IPS-15b (cell line): ENCODE measurements at regions not wholly inside any gene's neighbourhood (a gene's known extent, or its start where the extent isn't known, plus 50 kb on each side); places are given as distances from the start of the nearest gene placed in this dataset.
"Not testable (repeated sequence)": the region's sequence is repeated elsewhere in the genome, so short reads cannot be mapped to it uniquely, and the experiment has no call there.

ENCODE experiments used
- H3K27me3 ChIP-seq: one replicate; pipeline ENCODE4 v1.6.1; 2013; ENCODE audit warnings: low read length; ENCODE audit not compliant: control insufficient read depth, insufficient read depth
- H3K36me3 ChIP-seq: one replicate; pipeline ENCODE4 v1.6.1; 2013; ENCODE audit warnings: low read length; ENCODE audit not compliant: control insufficient read depth, insufficient read depth
- H3K4me1 ChIP-seq: one replicate; pipeline ENCODE4 v1.6.1; 2013; ENCODE audit warnings: mild to moderate bottlenecking, low read length; ENCODE audit not compliant: control insufficient read depth, insufficient read depth
- H3K4me3 ChIP-seq: one replicate; pipeline ENCODE4 v1.5.1; 2013; ENCODE audit warnings: low read depth, low read length
- H3K9ac ChIP-seq: one replicate; pipeline ENCODE4 v1.6.1; 2013; ENCODE audit warnings: low read depth, mild to moderate bottlenecking, low read length
- H3K9me3 ChIP-seq: one replicate; pipeline ENCODE4 v1.6.1; 2013; ENCODE audit warnings: mild to moderate bottlenecking, low read length; ENCODE audit not compliant: control insufficient read depth, insufficient read depth

- H3K9ac ChIP-seq: no peak overlapping the region
- H3K9me3 ChIP-seq: no peaks in the 10 kb centered on the region
- H3K27me3 ChIP-seq: no peaks in the 10 kb centered on the region
- no peak overlapping the region for H3K4me3 ChIP-seq
- no peaks in the 10 kb centered on the region for H3K36me3 ChIP-seq
- peaks cover 2% of the 10 kb centered on the region for H3K4me1 ChIP-seq
Observed at GRCh38 chr4:181018913-181019312, 1224.3 kb upstream of the TENM3 start.

GRCh38 chr4:181020456-181020855 is 1222.7 kb upstream of the TENM3 start:
- Histone ChIP-seq H3K4me1 (peaks cover 2% of the 10 kb centered on the region), H3K9ac (no peak overlapping the region), H3K4me3 (no peak overlapping the region), H3K9me3 (no peaks in the 10 kb centered on the region), H3K27me3 (no peaks in the 10 kb centered on the region), H3K36me3 (no peaks in the 10 kb centered on the region)

- H3K9ac ChIP-seq: no peak overlapping the region
- peaks cover 2% of the 10 kb centered on the region for H3K4me1 ChIP-seq
- H3K9me3 ChIP-seq: no peaks in the 10 kb centered on the region
- no peaks in the 10 kb centered on the region for H3K36me3 ChIP-seq
- no peaks in the 10 kb centered on the region for H3K27me3 ChIP-seq
- no peak overlapping the region for H3K4me3 ChIP-seq
Observed at GRCh38 chr4:181021213-181021612, 1222.0 kb upstream of the TENM3 start.

GRCh38 chr4:181030135-181030921 is 1212.9 kb upstream of the TENM3 start:
- not testable (repeated sequence) for H3K4me3 ChIP-seq, H3K9ac ChIP-seq, H3K9me3 ChIP-seq, H3K4me1 ChIP-seq, H3K27me3 ChIP-seq, H3K36me3 ChIP-seq

- H3K4me3 ChIP-seq: no peak overlapping the region
- no peak overlapping the region for H3K9ac ChIP-seq
- peaks cover 2% of the 10 kb centered on the region for H3K4me1 ChIP-seq
- no peaks in the 10 kb centered on the region for H3K9me3 ChIP-seq
- H3K27me3 ChIP-seq: no peaks in the 10 kb centered on the region
- no peaks in the 10 kb centered on the region for H3K36me3 ChIP-seq
Observed at GRCh38 chr4:181030961-181031360, 1212.2 kb upstream of the TENM3 start.

GRCh38 chr4:181043486-181043885 is 1199.7 kb upstream of the TENM3 start:
- H3K36me3 ChIP-seq: no peaks in the 10 kb centered on the region
- no peaks in the 10 kb centered on the region for H3K9me3 ChIP-seq
- no peaks in the 10 kb centered on the region for H3K27me3 ChIP-seq
- H3K4me1 ChIP-seq: no peaks in the 10 kb centered on the region
- no peak overlapping the region for H3K4me3 ChIP-seq
- no peak overlapping the region for H3K9ac ChIP-seq

GRCh38 chr4:181046809-181047208 is 1196.4 kb upstream of the TENM3 start:
- H3K9ac ChIP-seq: no peak overlapping the region
- no peaks in the 10 kb centered on the region for H3K9me3 ChIP-seq
- no peaks in the 10 kb centered on the region for H3K4me1 ChIP-seq
- no peaks in the 10 kb centered on the region for H3K27me3 ChIP-seq
- no peaks in the 10 kb centered on the region for H3K36me3 ChIP-seq
- H3K4me3 ChIP-seq: no peak overlapping the region

GRCh38 chr4:181051931-181052330 is 1191.3 kb upstream of the TENM3 start:
- H3K36me3 ChIP-seq: no peaks in the 10 kb centered on the region
- peaks cover 3% of the 10 kb centered on the region for H3K9me3 ChIP-seq
- H3K27me3 ChIP-seq: no peaks in the 10 kb centered on the region
- H3K4me3 ChIP-seq: no peak overlapping the region
- no peak overlapping the region for H3K9ac ChIP-seq
- H3K4me1 ChIP-seq: no peaks in the 10 kb centered on the region

GRCh38 chr4:181061787-181062186 is 1181.4 kb upstream of the TENM3 start:
- Histone ChIP-seq H3K4me3 (no peak overlapping the region), H3K4me1 (peaks cover 2% of the 10 kb centered on the region), H3K36me3 (no peaks in the 10 kb centered on the region), H3K27me3 (no peaks in the 10 kb centered on the region), H3K9ac (no peak overlapping the region), H3K9me3 (no peaks in the 10 kb centered on the region)

- Histone ChIP-seq H3K9ac (no peak overlapping the region), H3K4me1 (peaks cover 2% of the 10 kb centered on the region), H3K9me3 (no peaks in the 10 kb centered on the region), H3K36me3 (no peaks in the 10 kb centered on the region), H3K4me3 (no peak overlapping the region), H3K27me3 (no peaks in the 10 kb centered on the region)
Observed at GRCh38 chr4:181063212-181063611, 1180.0 kb upstream of the TENM3 start.

GRCh38 chr4:181077341-181077740 is 1165.9 kb upstream of the TENM3 start:
- Histone ChIP-seq H3K9ac (no peak overlapping the region), H3K27me3 (no peaks in the 10 kb centered on the region), H3K4me1 (no peaks in the 10 kb centered on the region), H3K9me3 (no peaks in the 10 kb centered on the region), H3K36me3 (no peaks in the 10 kb centered on the region), H3K4me3 (no peak overlapping the region)

- no peaks in the 10 kb centered on the region for H3K36me3 ChIP-seq
- no peaks in the 10 kb centered on the region for H3K4me1 ChIP-seq
- H3K4me3 ChIP-seq: no peak overlapping the region
- no peak overlapping the region for H3K9ac ChIP-seq
- no peaks in the 10 kb centered on the region for H3K9me3 ChIP-seq
- H3K27me3 ChIP-seq: no peaks in the 10 kb centered on the region
Observed at GRCh38 chr4:181078196-181078595, 1165.0 kb upstream of the TENM3 start.
